GM19463 (cell line): ENCODE measurements at regions not wholly inside any gene's neighbourhood (a gene's known extent, or its start where the extent isn't known, plus 50 kb on each side); places are given as distances from the start of the nearest gene placed in this dataset.
"Not testable (repeated sequence)": the region's sequence is repeated elsewhere in the genome, so short reads cannot be mapped to it uniquely, and the experiment has no call there.

Experiments
- ATAC-seq: cut with Tn5 transposase; IDR thresholded peaks from one replicate; pipeline ENCODE4 v1.9.1; 2021; ENCODE audit warnings: mild to moderate bottlenecking, moderate library complexity; ENCODE audit not compliant: unreplicated experiment

DNA sequence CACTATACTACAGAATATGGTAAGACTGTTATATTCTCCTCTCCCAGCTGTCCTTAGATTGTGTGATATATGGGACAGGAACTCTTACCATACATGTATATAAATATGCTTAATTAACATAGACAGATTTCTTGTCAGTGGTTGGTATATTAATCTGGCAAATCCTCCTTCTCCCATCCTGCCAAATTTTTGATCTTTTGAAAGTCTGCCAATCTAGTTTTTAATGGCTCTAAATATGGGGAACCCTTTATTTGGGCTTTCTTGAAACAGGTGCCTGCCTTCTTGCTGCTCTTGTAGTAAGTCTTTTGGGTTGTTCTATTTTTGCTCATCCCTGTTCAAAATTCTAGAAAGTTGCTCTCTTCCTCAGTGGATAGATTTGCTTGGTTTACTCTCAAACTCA lies 63.5 kb downstream of the SPATA31D1 start:
- ATAC-seq: no peak

DNA sequence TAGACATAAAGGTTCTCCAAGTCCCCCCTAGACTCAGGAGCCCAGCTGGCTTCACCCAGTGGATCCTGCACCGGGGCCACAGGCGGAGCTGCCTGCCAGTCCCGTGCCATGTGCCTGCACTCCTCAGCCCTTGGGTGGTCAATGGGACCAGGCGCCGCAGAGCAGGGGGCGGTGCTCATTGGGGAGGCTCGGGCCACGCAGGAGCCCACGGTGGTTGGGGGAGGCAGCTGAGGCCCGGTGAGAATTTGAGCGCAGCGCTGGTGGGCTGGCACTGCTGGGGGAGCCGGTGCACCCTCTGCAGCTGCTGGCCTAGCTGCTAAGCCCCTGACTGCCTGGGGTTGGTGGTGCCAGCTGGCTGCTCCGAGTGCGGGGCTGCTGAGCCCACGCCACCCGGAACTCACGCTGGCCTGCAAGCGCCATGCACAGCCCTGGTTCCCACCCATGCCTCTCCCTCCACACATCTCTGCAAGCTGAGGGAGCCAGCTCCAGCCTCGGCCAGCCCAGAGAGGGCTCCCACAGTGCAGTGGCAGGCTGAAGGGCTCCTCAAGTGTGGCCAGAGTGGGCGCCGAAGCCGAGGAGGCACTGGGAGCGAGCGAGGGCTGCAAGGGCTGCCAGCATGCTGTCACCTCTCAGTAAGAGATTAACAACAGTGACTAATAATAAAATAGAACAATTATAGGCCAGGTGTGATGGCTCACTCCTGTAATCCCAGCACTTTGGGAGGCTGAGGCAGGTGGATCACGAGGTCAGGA lies 65.9 kb downstream of the SPATA31D1 start:
- no peak for ATAC-seq

DNA sequence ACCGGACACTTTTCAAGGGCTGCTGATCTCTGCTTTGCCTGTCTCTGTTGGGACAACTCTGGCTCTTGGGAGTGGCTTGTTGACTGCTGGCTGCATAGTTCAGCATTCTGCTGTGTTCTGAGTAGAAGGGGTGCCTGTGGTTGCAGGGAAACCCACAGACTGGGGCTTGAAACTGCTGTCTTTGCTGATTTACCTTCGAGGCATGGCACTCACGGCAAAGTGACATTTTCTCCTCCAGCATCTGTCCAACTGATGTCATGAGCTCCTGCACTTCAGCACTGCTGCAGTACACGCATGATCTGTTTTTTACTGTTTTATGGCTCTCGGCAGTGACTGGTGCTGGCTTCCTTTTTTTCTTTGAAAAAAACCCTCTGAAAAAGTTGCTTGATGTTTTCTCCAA lies 69.2 kb downstream of the SPATA31D1 start:
- ATAC-seq: no peak

DNA sequence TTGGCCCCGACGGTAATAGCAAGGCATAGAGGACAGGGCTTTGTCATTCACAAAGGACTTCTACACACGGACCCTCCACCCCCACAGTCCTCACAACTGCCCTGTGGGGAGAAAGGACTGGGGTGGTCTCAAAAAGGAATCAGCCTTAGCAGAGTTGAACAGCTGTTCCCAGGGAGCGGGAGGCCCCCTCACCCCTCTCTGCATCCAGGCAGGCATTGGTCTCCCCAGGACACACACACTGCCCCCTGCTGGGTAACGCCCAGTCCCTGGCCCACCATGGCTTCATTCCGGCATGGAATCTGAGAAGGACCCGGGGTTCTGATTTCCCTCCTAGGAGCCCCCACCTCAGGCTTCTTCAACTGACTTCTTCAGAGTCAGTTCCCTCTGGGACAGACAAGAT lies 73.2 kb downstream of the SPATA31D1 start:
- ATAC-seq: not testable (repeated sequence)

DNA sequence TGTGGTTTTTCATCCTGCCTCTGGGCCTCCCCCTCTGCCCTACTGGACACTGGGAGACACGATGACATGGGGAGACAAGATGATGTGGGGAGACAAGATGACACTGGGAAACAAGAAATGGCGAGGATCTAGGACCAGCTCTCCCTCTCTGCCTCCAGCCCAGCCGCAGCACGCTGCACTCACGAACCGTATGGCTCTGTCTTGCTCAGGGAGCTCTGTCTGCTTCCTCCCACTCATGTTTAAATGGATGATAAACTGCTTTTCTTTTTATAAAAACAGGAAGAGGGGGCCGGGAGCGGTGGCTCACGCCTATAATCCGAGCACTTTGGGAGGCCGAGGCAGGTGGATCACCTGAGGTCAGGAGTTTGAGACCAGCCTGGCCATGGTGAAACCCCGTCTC lies 73.7 kb downstream of the SPATA31D1 start:
- no peak for ATAC-seq

DNA sequence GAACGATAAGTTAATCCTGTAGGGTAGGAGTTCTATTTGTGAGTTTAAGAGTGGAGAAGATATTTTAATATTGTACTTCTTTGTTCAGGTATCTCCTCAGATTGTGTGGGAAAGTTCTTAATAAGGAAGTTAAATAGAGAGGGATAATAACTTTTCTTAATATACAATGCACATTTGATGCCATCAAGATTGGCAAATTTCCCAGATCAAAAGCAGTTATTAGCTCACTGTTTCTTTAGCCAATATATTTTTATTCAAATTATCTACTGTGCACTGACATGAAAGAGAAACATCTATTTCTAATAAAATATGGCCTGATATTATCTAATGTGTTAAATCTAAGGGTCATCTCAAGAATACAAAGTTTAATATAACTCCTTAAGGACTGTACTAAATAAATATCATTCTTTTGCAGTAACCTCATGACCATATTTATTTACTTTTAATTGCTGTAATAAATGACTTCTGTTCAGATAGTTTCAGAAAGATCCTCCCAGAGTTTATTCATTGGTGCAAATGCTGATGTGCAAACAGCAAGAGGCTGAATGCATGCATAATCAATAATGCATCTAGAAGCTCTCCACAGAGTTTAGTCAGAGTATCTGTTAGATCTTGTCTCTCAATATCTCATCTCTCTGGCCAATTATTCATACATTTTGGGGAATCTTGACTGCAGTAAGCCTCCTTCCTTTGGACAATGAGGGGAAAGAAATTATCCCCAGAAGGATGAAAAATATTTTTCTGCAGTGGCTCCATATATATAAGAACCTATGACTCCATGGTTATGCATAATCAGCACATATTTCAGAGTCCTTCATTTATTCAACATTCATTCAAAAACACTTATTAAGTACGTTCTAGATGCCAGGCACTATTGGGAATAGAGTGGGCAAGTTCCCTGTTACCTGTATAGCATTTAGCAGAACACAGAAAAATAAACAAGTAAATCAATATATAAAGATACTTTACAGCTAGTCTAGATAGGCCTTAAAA lies 85.3 kb downstream of the SPATA31D1 start:
- ATAC-seq: no peak

DNA sequence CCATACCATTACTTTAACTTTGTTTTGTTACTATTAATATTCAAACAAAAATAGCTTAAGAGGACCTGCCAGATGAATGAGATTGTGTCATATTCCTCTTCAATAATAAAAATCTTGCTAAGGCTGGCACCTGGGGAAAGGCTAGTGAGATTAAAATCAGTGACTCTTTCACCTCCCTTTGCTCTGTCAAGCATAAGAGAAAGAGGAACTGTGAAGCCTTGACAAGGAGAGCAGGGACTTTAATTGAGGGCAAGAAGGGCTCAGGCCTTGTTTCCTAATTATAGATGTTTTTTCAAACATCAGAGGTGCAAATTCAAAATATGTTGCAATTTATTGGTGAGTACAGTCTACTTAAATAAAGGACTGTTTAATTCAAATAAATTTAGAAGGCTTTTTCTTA lies 91.7 kb downstream of the SPATA31D1 start:
- peak; percentile 57 for ATAC-seq

DNA sequence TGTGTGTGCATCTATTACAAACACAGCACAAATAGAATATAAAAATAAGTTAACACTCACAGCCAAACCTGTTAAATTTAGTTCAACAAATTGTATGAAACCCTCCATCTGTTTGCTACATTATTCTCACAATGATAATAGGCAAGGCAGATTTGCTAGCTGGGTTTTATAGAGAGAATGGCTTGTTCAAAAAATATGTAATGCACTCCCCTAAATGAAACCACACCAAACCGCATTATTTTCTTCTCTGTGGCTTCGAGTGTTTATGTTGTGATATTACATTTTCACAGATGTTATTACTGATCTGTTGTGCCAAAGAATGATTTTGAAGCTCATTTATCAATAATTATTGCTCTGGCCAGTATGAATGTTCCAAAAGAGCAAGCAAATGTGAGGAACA lies 92.9 kb downstream of the SPATA31D1 start:
- ATAC-seq: no peak

DNA sequence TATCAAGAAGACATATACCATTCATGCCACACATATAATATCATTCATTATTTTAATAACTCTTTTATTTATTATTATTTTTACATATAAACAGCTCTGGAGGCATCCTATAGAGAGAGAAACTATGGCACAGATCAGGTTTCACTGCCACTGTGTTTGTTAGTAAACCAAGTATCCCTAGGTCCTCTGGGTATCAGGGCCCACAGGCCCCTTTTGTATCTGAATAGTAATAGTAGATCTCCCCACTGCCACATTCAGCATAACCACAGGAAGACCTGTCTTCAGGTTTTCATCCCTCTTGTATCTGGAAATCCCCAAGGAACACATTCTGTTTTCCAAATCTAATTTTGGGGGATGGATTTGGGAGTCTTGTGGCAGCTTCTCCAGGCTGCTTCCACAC lies 94.0 kb downstream of the SPATA31D1 start:
- no peak for ATAC-seq

DNA sequence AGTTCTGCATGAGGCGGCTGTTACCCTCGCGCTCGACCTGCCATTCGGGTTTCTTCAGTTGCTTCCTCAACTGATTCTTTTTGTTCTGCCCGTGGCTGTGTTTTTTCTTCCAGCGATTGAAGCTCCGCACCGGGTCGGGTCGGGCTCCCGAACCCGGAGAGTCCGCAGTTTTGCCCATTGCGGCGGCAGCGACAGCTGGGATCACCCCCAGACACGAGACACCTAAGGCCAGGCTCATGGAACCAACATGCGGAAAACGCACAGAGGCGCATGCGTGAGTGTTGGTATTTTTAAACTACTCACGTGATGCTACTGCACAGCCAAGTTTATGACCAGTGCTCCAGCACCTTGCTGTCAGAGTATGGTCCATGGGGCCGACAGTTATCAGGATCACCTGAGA lies 100.0 kb downstream of the SPATA31D1 start:
- no peak for ATAC-seq

DNA sequence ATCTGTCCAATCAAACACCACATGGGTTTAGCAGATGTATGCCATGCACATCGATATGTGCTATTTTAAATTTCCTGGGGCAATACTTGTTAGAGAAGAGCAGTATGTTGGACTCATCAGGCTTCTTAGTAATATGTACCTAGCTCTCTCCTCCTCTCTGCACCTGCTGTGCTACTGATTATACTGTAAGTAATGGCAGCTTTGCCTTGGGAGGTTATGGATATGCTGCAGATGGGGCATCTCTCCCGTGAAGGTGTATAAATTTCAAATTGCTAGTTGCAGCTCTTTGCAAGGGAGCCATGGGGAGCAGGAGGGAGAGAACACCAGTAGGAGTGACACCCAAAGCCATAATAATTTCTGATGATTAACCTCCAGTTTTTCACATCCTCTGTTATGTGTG lies 101.5 kb downstream of the SPATA31D1 start:
- ATAC-seq: no peak

DNA sequence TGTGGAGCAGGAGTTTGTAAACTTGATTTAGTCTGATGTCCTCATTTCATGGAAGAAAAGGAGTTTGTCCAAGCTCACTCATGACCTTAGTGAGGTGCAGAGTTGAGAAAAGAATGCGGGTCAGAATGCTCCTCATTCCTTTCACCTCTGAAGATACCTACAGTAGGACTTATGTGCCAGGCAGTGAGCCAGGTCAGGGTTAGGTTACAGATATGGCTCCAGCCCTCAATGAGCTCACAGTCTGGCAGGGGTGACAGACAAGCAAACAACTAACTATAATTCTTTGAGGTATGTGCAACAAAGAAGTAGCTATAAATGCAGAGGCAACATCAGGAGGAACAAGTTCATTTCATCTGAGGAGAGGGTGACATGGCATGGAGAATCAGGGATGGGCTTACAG lies 102.5 kb downstream of the SPATA31D1 start:
- no peak for ATAC-seq

DNA sequence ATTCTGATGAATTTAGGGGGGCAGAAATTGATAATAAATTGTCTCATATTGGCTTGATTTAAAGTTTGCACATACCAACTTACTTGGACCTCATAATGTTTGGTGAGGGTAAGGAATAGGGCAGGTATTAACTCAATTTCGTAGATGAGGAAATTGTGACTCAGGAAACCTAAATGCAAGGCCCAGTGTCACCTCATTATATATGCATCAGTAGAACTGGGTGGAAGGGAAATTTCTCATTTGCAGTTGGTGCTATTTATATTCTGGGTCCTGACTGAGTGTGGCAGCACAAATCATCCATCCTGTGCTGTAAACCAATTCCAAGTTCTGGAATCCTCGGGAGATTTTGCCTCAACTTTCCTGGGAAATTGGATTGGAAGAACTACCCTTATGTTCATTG lies 103.0 kb downstream of the SPATA31D1 start:
- peak; percentile 69 for ATAC-seq

DNA sequence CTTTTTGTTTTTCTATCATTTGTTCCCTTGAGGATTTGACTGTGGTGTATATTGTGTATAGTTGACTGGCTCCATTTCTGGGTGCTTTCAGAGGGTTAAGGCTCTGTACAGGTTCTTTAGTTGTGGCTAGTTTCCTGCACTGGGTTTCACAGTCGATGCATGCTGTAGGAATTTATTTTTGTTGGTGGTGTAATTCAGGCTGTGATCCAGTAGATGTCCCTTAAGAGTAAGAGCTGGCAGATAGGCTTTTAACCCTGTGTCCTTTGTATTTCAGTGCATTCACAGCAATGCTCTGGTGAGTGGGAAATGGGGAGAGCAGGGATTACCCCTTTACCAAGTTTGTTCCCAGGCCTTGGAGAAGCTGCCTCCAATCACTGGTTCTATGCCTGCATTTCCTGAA lies 112.9 kb downstream of the SPATA31D1 start:
- ATAC-seq: no peak

DNA sequence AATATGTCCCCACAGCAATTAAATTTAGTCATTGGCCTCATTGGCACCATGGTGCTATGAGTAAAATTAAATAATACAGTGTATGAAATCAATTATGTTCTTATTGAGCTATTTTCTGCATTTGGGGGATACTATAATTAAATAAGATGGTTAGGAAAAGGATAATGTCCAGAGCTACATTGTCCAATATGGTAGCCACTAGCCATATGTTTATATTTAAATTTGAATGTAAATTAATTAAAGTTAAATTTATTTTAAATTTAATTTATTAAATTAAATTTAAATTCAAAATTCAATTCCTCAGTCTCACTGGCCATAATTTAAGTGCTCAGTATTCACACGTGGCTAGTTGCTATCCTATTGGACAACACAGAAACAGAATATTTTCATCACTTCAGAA lies 115.7 kb downstream of the SPATA31D1 start:
- ATAC-seq: no peak

DNA sequence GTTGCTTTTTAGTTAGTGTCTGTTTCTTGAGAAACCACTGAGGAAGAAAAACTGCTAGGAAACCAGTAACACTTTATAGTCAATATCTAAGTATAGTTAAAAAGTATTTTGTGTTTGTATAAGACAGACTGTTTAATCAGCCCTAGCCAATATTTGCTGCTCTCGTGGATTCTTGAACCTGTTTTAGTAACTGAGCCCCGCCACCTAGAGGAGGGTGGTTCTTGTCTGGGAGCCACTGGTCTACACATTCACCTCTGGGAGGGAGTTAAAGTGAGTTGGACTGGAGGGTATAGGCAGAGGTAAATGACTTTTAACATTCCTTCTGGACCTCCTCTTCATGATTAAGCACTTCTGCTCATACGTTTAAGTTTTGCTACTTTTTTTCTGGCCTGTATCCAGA lies 117.2 kb downstream of the SPATA31D1 start:
- ATAC-seq: no peak

DNA sequence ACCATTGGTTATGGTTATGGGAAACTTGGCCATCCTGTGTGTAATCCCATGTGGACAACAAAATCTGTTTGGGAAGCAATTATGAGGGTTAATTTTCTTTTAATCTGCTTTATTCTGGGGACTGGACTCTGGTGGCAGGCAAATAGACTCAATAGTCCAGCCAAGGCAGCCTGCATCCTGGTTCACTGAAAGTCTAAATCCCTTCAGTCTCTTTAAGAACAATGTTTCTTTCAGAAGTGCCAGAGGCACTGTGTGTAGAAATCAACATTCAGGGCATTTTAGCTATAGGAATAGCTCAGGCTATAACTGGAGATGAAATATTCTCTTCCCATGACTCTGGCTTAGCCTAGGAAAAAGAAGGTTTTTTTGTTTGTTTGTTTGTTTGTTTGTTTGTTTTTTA lies 118.0 kb downstream of the SPATA31D1 start:
- ATAC-seq: no peak

DNA sequence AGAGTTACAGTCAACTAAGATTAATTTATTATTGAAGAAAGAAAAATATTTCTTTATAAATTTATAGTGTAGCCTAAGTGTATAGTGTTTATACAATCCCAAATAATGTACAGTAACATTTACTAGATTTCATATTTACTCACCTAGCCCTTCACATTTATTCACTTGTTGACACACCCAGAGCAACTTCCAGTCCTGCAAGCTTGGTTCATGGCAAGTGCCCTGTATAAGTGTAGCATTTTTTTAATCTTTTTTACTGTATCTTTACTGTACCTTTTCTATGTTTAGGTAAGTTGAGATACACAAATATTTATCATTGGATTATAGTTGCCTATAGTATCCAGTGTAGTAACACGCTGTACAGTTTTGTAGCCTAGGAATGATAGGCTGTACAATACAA lies 119.9 kb downstream of the SPATA31D1 start:
- ATAC-seq: no peak

DNA sequence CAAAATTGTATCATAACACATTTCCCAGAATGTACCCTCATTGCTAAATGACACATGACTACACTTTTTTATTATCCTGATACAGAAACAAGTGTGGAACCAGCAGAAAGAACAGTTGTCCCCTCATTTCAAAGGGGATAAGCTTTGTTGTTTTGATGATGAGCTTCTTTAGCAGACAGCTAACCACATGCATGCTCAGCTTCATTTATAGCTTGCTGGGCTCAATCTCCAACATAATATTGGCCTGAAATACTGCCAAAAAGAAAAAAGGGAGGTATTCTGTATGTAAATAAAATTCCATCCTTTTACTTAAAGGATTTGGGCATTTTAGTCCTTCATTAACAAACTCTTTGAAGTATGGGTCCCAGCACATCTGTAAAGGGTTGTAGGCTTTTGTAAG lies 120.4 kb downstream of the SPATA31D1 start:
- ATAC-seq: no peak

DNA sequence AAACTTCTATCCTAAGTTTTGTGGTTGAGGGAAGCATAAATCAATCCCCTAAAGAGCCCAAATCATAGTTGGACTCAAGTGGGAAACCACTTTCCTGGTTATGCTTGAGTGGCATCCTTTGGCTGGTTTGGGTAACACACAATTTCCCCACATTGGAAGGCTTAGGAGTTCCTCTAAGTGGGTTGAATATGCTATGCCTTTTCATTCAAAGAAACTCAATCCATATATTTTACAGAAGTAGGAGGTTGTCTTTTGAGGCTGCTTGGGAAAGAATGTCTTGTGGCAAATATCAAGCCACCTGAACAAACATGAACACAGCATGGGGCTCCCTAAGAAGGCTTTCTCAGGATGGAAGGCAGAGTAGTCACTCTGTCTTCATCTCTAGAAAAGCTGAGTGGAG lies 121.1 kb downstream of the SPATA31D1 start:
- ATAC-seq: no peak

DNA sequence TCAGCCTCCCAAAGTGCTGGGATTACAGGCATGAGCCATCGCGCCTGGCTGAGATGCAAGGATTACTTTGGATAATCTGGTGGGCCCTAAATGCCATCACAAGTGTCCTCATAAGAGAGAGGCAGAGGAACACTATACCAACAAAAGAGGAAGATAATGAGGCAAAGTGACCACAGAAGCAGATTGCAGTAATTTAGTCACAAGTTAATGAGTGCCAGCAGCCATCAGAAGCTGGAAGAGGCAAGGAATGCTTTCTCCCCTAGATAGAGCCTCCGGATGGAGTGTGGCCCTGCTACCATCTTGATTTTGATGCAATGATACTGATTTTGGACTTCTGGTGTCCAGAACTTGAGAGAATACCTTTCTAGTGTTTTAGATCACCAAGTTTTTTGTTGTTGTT lies 122.3 kb downstream of the SPATA31D1 start:
- no peak for ATAC-seq

DNA sequence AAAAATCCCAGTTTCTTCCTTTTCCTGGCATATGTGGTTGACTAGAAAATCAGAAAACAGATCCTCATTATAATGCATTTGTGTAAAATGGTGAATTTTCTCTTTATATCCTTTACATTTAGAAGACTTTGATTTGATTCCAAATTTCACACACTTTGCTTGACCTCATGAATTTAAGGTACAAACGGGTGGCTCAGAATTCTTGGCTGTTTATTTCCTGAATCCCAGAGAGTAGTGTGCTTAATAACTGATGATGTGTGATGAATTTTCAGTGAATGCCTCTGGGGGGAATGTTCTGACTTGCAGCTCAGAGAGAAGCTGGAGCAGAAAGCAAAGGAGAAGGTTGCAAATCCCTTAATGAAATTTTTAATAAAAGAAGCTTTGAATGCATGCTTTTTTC lies 126.8 kb downstream of the SPATA31D1 start:
- ATAC-seq: no peak
